ENCODE measurements at regions not wholly inside any gene's neighbourhood (a gene's known extent, or its start where the extent isn't known, plus 50 kb on each side); places are given as distances from the start of the nearest gene placed in this dataset.

- Histone ChIP-seq H3K36me3 (no peaks in the 10 kb centered on the region), H3K4me3 (no peak overlapping the region), H3K27ac (no peak overlapping the region), H3K27me3 (no peaks in the 10 kb centered on the region), H3K4me1 (no peaks in the 10 kb centered on the region), H3K9me3 (no peaks in the 10 kb centered on the region)
- intact Hi-C loops (cut with DNase I): no loop called here
- 59 to 75% methylated on average over 2 of the region's 2 CpGs for WGBS, 2 donors
- TF ChIP-seq POLR2A (IDR thresholded peaks at IDR 0.05): no peak
- TF ChIP-seq, protein P1, sequence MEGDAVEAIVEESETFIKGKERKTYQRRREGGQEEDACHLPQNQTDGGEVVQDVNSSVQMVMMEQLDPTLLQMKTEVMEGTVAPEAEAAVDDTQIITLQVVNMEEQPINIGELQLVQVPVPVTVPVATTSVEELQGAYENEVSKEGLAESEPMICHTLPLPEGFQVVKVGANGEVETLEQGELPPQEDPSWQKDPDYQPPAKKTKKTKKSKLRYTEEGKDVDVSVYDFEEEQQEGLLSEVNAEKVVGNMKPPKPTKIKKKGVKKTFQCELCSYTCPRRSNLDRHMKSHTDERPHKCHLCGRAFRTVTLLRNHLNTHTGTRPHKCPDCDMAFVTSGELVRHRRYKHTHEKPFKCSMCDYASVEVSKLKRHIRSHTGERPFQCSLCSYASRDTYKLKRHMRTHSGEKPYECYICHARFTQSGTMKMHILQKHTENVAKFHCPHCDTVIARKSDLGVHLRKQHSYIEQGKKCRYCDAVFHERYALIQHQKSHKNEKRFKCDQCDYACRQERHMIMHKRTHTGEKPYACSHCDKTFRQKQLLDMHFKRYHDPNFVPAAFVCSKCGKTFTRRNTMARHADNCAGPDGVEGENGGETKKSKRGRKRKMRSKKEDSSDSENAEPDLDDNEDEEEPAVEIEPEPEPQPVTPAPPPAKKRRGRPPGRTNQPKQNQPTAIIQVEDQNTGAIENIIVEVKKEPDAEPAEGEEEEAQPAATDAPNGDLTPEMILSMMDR (IDR thresholded peaks at IDR 0.05): no peak
- TF ChIP-seq EP300 (IDR thresholded peaks at IDR 0.05): no peak
- TF ChIP-seq POLR2AphosphoS5 (IDR thresholded peaks at IDR 0.05): no peak
- DNase-seq: no peak
Observed at GRCh38 chr18:38475686-38476085, 910.1 kb upstream of the CELF4 start.

- no peak for DNase-seq
- no peak for TF ChIP-seq POLR2A (IDR thresholded peaks at IDR 0.05)
- no peak for TF ChIP-seq POLR2AphosphoS5 (IDR thresholded peaks at IDR 0.05)
- no peak for TF ChIP-seq EP300 (IDR thresholded peaks at IDR 0.05)
- TF ChIP-seq, protein P1 (IDR thresholded peaks at IDR 0.05): no peak
- no peak overlapping the region for H3K4me3 ChIP-seq
- WGBS, 2 donors: 76 to 85% methylated on average over 2 of the region's 2 CpGs
- H3K36me3 ChIP-seq: no peaks in the 10 kb centered on the region
- intact Hi-C loops (cut with DNase I): no loop called here
- no peak overlapping the region for H3K27ac ChIP-seq
- no peaks in the 10 kb centered on the region for H3K9me3 ChIP-seq
- no peaks in the 10 kb centered on the region for H3K27me3 ChIP-seq
- no peaks in the 10 kb centered on the region for H3K4me1 ChIP-seq
Observed at GRCh38 chr18:38473535-38473934, 907.9 kb upstream of the CELF4 start.

- Histone ChIP-seq H3K36me3 (no peaks in the 10 kb centered on the region), H3K9me3 (peaks cover 0 to 4% (median 0%) of the 10 kb centered on the region in 4 donors), H3K27me3 (no peaks in the 10 kb centered on the region), H3K4me1 (no peaks in the 10 kb centered on the region), H3K4me3 (no peak overlapping the region), H3K27ac (no peak overlapping the region)
- intact Hi-C loops (cut with DNase I): no loop called here
- TF ChIP-seq POLR2AphosphoS5 (IDR thresholded peaks at IDR 0.05) (no peak), EP300 (IDR thresholded peaks at IDR 0.05) (no peak), POLR2A (IDR thresholded peaks at IDR 0.05) (no peak)
- TF ChIP-seq, protein P1 (IDR thresholded peaks at IDR 0.05): no peak
- no peak for DNase-seq
Observed at GRCh38 chr18:38470421-38470820, 904.8 kb upstream of the CELF4 start.

- Histone ChIP-seq H3K27me3 (no peaks in the 10 kb centered on the region), H3K9me3 (peaks cover 0 to 4% (median 0%) of the 10 kb centered on the region in 4 donors), H3K27ac (no peak overlapping the region), H3K4me1 (no peaks in the 10 kb centered on the region), H3K36me3 (no peaks in the 10 kb centered on the region), H3K4me3 (no peak overlapping the region)
- TF ChIP-seq EP300 (IDR thresholded peaks at IDR 0.05) (no peak), POLR2AphosphoS5 (IDR thresholded peaks at IDR 0.05) (no peak), POLR2A (IDR thresholded peaks at IDR 0.05) (no peak)
- TF ChIP-seq, protein P1 (IDR thresholded peaks at IDR 0.05): no peak
- intact Hi-C loops (cut with DNase I): no loop called here
- 78 to 88% methylated on average over 2 of the region's 2 CpGs for WGBS, 2 donors
- DNase-seq: no peak
Observed at GRCh38 chr18:38466426-38466825, 900.8 kb upstream of the CELF4 start.

GRCh38 chr18:38464024-38464423, 898.4 kb upstream of the CELF4 start:
- TF ChIP-seq POLR2A (IDR thresholded peaks at IDR 0.05) (no peak), POLR2AphosphoS5 (IDR thresholded peaks at IDR 0.05) (no peak), EP300 (IDR thresholded peaks at IDR 0.05) (no peak)
- TF ChIP-seq, protein P1 (IDR thresholded peaks at IDR 0.05): no peak
- Histone ChIP-seq H3K27me3 (no peaks in the 10 kb centered on the region), H3K4me3 (no peak overlapping the region), H3K9me3 (peaks cover 0 to 4% (median 0%) of the 10 kb centered on the region in 4 donors), H3K36me3 (no peaks in the 10 kb centered on the region), H3K4me1 (no peaks in the 10 kb centered on the region), H3K27ac (no peak overlapping the region)
- DNase-seq: no peak
- intact Hi-C loops (cut with DNase I): no loop called here
- 88 to 94% methylated on average over 1 of the region's 1 CpG for WGBS, 2 donors

All from sigmoid colon (tissue), 6 donors.